Omental fat pad (tissue), 3 donors: ENCODE measurements at regions not wholly inside any gene's neighbourhood (a gene's known extent, or its start where the extent isn't known, plus 50 kb on each side); places are given as distances from the start of the nearest gene placed in this dataset.
"Not testable (repeated sequence)": the region's sequence is repeated elsewhere in the genome, so short reads cannot be mapped to it uniquely, and the experiment has no call there.

Experiments used
- ATAC-seq: fragments of 150-250 bp; one replicate; pipeline ENCODE4 v1.9.1; 2016; ENCODE audit warnings: mild to moderate bottlenecking, moderate library complexity; ENCODE audit not compliant: low FRiP score
- DNase-seq: peaks from one replicate; pipeline ENCODE4 v3.0.0-alpha.2; 2019; ENCODE audit warnings: low spot score
- CTCF ChIP-seq, 3 donors: fragments of 450-650 bp; IDR thresholded peaks; one replicate each; pipeline ENCODE4 v1.5.1; 2016 to 2017; ENCODE audit warnings: antibody characterized with exemption in 3 of 3, mild to moderate bottlenecking in 3 of 3, moderate library complexity in 2 of 3

DNA sequence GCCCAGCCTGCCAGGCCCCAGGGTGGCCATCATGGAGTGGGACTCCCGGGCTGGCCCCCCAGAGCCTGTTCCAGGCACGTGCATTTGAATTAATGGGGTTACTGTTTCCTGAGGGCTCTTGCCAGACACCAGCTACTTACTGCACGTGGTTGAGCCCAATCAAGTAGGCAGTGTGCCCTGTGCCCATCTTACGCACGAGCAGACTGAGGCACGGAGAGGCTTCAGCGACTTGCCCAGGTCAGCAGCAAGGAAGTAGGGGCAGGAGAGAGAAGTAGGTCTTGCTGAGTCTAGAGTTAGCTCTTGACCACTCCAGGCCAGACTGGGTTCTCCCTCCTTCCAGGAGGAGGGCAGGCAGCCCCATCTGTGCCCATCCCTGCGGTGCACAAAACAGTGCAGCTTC is 67.7 kb downstream of the DIO3 start:
- no peak for ATAC-seq
- no peak for DNase-seq
- no peak for TF ChIP-seq CTCF (IDR thresholded peaks at IDR 0.05)

DNA sequence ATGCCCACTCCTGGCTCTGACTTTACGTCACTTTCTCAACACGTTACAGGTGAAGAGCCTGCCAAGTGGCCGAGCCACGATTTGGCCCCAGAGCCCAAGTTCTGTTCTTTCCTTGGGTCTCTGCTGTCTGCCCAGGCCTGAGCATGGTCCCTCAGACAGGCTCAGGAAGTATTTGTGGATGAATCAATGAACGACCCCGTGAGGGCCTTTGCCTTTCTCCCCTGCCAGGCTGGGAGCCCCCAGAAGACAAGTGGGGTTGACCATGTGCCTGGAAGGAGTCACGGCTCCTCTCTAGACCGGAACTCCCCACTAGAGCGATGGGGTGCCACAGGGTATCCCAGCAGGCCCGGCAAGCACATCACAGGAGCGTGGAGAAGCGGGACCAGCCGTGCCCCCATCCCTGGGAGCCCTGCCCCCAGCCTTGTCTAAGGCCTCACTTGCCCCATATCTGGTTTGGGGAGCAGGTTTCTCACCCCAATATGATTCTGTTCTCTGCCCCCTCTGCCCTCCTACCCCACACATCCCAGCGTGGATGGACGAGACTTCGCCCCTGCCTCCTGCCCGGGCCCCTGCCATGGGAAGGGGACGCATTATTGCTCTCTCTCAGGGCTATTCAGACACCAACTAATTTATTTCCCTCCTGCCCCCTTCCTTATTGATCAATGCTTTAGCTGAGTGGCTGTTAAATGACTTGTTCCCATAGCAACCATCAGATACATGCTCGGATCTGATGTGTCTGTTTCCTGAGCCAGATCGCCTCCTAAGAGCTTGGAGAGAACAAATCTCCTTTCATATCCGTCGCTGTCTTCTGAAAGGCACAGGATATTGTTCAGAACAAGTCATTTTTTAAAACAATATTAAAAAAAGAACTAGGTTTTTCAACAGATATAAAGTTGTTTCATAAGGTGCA is 69.0 kb downstream of the DIO3 start:
- no peak for DNase-seq
- no peak for TF ChIP-seq CTCF (IDR thresholded peaks at IDR 0.05)
- ATAC-seq: no peak

DNA sequence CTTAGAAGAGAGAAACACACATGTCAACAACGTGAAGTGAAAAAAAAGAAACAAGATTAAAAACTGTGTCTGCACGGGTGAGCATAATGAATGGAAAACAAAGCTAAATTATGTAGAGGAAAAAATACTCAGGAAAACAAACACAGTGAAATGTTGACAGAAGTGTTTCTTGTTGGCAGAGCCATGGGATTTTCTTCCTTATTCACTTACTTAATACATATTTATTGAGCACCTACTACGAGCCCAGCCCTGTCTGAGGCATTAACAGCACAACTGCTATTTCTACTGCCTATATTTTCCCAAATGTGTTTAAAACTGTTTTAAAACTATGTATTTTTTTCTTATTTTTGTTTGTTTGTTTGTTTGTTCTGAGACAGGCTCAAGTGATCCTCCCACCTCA is 69.9 kb downstream of the DIO3 start:
- no peak for TF ChIP-seq CTCF (IDR thresholded peaks at IDR 0.05)
- ATAC-seq (no peak), DNase-seq (no peak)

GRCh38 chr14:101631970-101632369 is 70.7 kb downstream of the DIO3 start:
- ATAC-seq, DNase-seq: not testable (repeated sequence)

- DNase-seq (no peak), ATAC-seq (no peak)
- TF ChIP-seq CTCF (IDR thresholded peaks at IDR 0.05): no peak
These were observed 71.2 kb downstream of the DIO3 start for GRCh38 chr14:101632520-101632919.

DNA sequence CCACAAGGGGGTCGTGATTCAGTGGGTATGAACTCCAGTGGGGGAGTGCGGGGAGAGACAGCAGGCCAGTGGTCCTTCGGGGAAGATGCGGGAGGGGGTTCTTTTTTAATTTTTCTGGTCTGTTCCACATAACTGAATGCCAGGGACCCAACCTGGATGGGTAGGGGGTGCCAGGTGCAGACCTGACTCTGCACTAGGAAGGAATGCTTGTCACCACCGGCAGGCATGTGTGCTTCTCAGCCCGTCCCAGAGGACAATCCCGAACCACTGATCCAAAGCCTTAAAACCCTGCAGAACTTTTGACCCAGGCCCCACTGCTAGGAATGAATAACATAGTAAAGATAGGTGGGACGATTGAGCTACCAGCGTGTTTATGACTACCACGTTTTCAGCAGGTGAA is 72.0 kb downstream of the DIO3 start:
- no peak for DNase-seq
- TF ChIP-seq CTCF (IDR thresholded peaks at IDR 0.05): no peak

DNA sequence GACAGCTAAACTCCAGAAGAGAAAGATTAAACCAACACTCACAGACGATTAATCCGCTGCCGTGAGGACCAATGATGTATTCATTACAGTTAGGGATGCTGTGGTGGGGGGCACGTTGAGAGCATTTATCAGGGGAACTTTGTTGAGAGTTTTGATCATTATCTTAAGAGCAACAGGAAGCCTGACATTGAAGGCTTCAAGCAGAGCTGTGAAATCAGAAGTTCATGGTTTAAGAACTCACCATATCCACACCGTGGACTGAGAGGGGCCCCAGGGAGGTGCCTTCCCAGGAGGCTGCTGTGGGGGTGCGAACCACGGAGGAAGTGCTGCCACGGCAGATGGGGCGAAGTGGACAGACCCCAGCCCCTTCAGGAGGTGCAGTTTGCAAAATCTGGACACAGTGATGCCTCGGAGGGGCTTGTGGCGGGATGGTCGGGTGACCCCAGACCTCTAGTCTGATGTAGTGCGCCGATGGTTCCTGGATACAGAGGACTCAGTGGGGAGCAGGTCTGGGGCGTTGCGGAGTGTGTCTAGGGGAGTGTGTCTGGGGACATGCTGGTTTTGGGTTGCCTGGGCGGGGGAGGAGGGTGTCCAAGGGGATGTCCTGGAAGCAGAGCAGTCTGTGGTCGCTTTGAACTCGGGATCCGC is 73.0 kb downstream of the DIO3 start:
- ATAC-seq (no peak), DNase-seq (no peak)
- TF ChIP-seq CTCF (IDR thresholded peaks at IDR 0.05): no peak

More for the DNA sequence above, 72.0 kb downstream of the DIO3 start:
- no peak for ATAC-seq
